ENCODE measurements at regions not wholly inside any gene's neighbourhood (a gene's known extent, or its start where the extent isn't known, plus 50 kb on each side); places are given as distances from the start of the nearest gene placed in this dataset.

GRCh38 chr7:96532428-96532935 lies 177.2 kb downstream of the SEM1 start:
- TF ChIP-seq POLR2A (IDR thresholded peaks at IDR 0.05) (no peak), CTCF (IDR thresholded peaks at IDR 0.05) (no peak), EP300 (IDR thresholded peaks at IDR 0.05) (no peak), POLR2AphosphoS5 (IDR thresholded peaks at IDR 0.05) (no peak)

All from stomach (tissue), 4 donors.